SJCRH30 (cell line): ENCODE measurements at regions not wholly inside any gene's neighbourhood (a gene's known extent, or its start where the extent isn't known, plus 50 kb on each side); places are given as distances from the start of the nearest gene placed in this dataset.
"Not testable (repeated sequence)": the region's sequence is repeated elsewhere in the genome, so short reads cannot be mapped to it uniquely, and the experiment has no call there.

Experiments used
- DNase-seq, 2 experiments: peaks; one replicate each; pipeline ENCODE4 v3.0.0-alpha.2; 2015 to 2020
- H3K27ac ChIP-seq: fragments of 250-450 bp; sonication (Bioruptor Pico); 2 replicates; pipeline ENCODE4 v1.5.1; 2020; ENCODE audit warnings: mild to moderate bottlenecking, moderate library complexity
- H3K27me3 ChIP-seq: fragments of 250-450 bp; sonication (Bioruptor Pico); 2 replicates; pipeline ENCODE4 v1.5.1; 2020; ENCODE audit warnings: mild to moderate bottlenecking, moderate library complexity
- H3K36me3 ChIP-seq: fragments of 250-450 bp; sonication (Bioruptor Pico); 2 replicates; pipeline ENCODE4 v1.5.1; 2020; ENCODE audit warnings: mild to moderate bottlenecking, moderate library complexity
- H3K4me1 ChIP-seq: fragments of 250-450 bp; sonication (Bioruptor Pico); 2 replicates; pipeline ENCODE4 v1.5.1; 2020; ENCODE audit warnings: mild to moderate bottlenecking, moderate library complexity
- H3K4me3 ChIP-seq: fragments of 250-450 bp; sonication (Bioruptor Pico); 2 replicates; pipeline ENCODE4 v1.5.1; 2020; ENCODE audit warnings: mild to moderate bottlenecking, moderate library complexity
- H3K9me3 ChIP-seq: fragments of 250-450 bp; sonication (Bioruptor Pico); replicated peaks from 2 replicates; pipeline ENCODE4 v1.5.1; 2020; ENCODE audit warnings: mild to moderate bottlenecking, moderate library complexity

- Histone ChIP-seq H3K27me3 (no peaks in the 10 kb centered on the region), H3K4me1 (no peaks in the 10 kb centered on the region), H3K36me3 (no peaks in the 10 kb centered on the region), H3K4me3 (no peak overlapping the region), H3K9me3 (no peaks in the 10 kb centered on the region), H3K27ac (no peak overlapping the region)
- DNase-seq = no peak
Observed at GRCh38 chr3:34675383-34676120, 877.1 kb downstream of the PDCD6IP start.

- Histone ChIP-seq H3K27ac (no peak overlapping the region), H3K27me3 (no peaks in the 10 kb centered on the region), H3K36me3 (no peaks in the 10 kb centered on the region), H3K9me3 (no peaks in the 10 kb centered on the region), H3K4me1 (no peaks in the 10 kb centered on the region), H3K4me3 (no peak overlapping the region)
- no peak for DNase-seq
Observed at GRCh38 chr3:34676436-34676835, 878.0 kb downstream of the PDCD6IP start.

- H3K36me3 ChIP-seq = no peaks in the 10 kb centered on the region
- no peaks in the 10 kb centered on the region for H3K27me3 ChIP-seq
Observed at GRCh38 chr3:34678575-34678974, 880.1 kb downstream of the PDCD6IP start.

GRCh38 chr3:34679055-34679454 lies 880.6 kb downstream of the PDCD6IP start:
- not testable (repeated sequence) for H3K27me3 ChIP-seq, H3K4me3 ChIP-seq, H3K36me3 ChIP-seq, DNase-seq, H3K4me1 ChIP-seq, H3K9me3 ChIP-seq, H3K27ac ChIP-seq

More at GRCh38 chr3:34678575-34678974, 880.1 kb downstream of the PDCD6IP start:
- Histone ChIP-seq H3K9me3 (no peaks in the 10 kb centered on the region), H3K27ac (no peak overlapping the region), H3K4me1 (no peaks in the 10 kb centered on the region), H3K4me3 (no peak overlapping the region)
- no peak for DNase-seq

- Histone ChIP-seq H3K4me1 (no peaks in the 10 kb centered on the region), H3K27ac (no peak overlapping the region), H3K36me3 (no peaks in the 10 kb centered on the region), H3K27me3 (no peaks in the 10 kb centered on the region), H3K4me3 (no peak overlapping the region), H3K9me3 (no peaks in the 10 kb centered on the region)
- peak; percentile 31 to 56 for DNase-seq
Observed at GRCh38 chr3:34683851-34684250, 885.4 kb downstream of the PDCD6IP start.

- Histone ChIP-seq H3K27ac (no peak overlapping the region), H3K9me3 (no peaks in the 10 kb centered on the region), H3K4me3 (no peak overlapping the region), H3K4me1 (no peaks in the 10 kb centered on the region), H3K27me3 (no peaks in the 10 kb centered on the region), H3K36me3 (no peaks in the 10 kb centered on the region)
- no peak for DNase-seq
Observed at GRCh38 chr3:34686541-34686940, 888.1 kb downstream of the PDCD6IP start.

- Histone ChIP-seq H3K27me3 (no peaks in the 10 kb centered on the region), H3K27ac (no peak overlapping the region), H3K9me3 (no peaks in the 10 kb centered on the region), H3K4me1 (no peaks in the 10 kb centered on the region), H3K4me3 (no peak overlapping the region), H3K36me3 (no peaks in the 10 kb centered on the region)
- DNase-seq = no peak
Observed at GRCh38 chr3:34687671-34688070, 889.2 kb downstream of the PDCD6IP start.

- no peak for DNase-seq
- H3K4me3 ChIP-seq = no peak overlapping the region
- no peak overlapping the region for H3K27ac ChIP-seq
- no peaks in the 10 kb centered on the region for H3K4me1 ChIP-seq
- no peaks in the 10 kb centered on the region for H3K27me3 ChIP-seq
- H3K9me3 ChIP-seq = no peaks in the 10 kb centered on the region
- H3K36me3 ChIP-seq = no peaks in the 10 kb centered on the region
Observed at GRCh38 chr3:34696831-34697230, 898.4 kb downstream of the PDCD6IP start.

GRCh38 chr3:34703053-34703452 lies 904.6 kb downstream of the PDCD6IP start:
- no peak overlapping the region for H3K4me3 ChIP-seq
- no peak for DNase-seq
- no peaks in the 10 kb centered on the region for H3K4me1 ChIP-seq
- H3K27ac ChIP-seq = no peak overlapping the region
- H3K27me3 ChIP-seq = no peaks in the 10 kb centered on the region
- no peaks in the 10 kb centered on the region for H3K9me3 ChIP-seq
- no peaks in the 10 kb centered on the region for H3K36me3 ChIP-seq

- no peak overlapping the region for H3K27ac ChIP-seq
- H3K9me3 ChIP-seq = no peaks in the 10 kb centered on the region
- no peaks in the 10 kb centered on the region for H3K36me3 ChIP-seq
- H3K27me3 ChIP-seq = no peaks in the 10 kb centered on the region
- H3K4me3 ChIP-seq = no peak overlapping the region
- DNase-seq = no peak
- 0 out of 2 replicates have a peak, but pooled peaks cover 3% of the 10 kb centered on the region for H3K4me1 ChIP-seq
Observed at GRCh38 chr3:34724916-34725499, 914.3 kb upstream of the ARPP21 start.

GRCh38 chr3:34725774-34726173 lies 913.6 kb upstream of the ARPP21 start:
- DNase-seq = peak; percentile 4 to 6
- Histone ChIP-seq H3K4me1 (0 out of 2 replicates have a peak, but pooled peaks cover 3% of the 10 kb centered on the region), H3K27me3 (no peaks in the 10 kb centered on the region), H3K4me3 (no peak overlapping the region), H3K36me3 (no peaks in the 10 kb centered on the region), H3K27ac (no peak overlapping the region), H3K9me3 (no peaks in the 10 kb centered on the region)

- H3K27ac ChIP-seq = no peak overlapping the region
- H3K4me1 ChIP-seq = 0 out of 2 replicates have a peak, but pooled peaks cover 3% of the 10 kb centered on the region
- H3K9me3 ChIP-seq = no peaks in the 10 kb centered on the region
- H3K27me3 ChIP-seq = no peaks in the 10 kb centered on the region
- no peak overlapping the region for H3K4me3 ChIP-seq
- DNase-seq = no peak
- no peaks in the 10 kb centered on the region for H3K36me3 ChIP-seq
Observed at GRCh38 chr3:34727700-34728099, 911.6 kb upstream of the ARPP21 start.

GRCh38 chr3:34742151-34742550 lies 897.2 kb upstream of the ARPP21 start:
- Histone ChIP-seq H3K9me3 (no peaks in the 10 kb centered on the region), H3K4me3 (no peak overlapping the region), H3K27ac (no peak overlapping the region), H3K27me3 (no peaks in the 10 kb centered on the region), H3K4me1 (no peaks in the 10 kb centered on the region), H3K36me3 (no peaks in the 10 kb centered on the region)
- peak; percentile 8 to 24 for DNase-seq

GRCh38 chr3:34758630-34759261 lies 880.6 kb upstream of the ARPP21 start:
- peak in 1 of 2 experiments; percentile 15 for DNase-seq
- no peaks in the 10 kb centered on the region for H3K9me3 ChIP-seq
- no peak overlapping the region for H3K27ac ChIP-seq
- H3K36me3 ChIP-seq = no peaks in the 10 kb centered on the region
- H3K4me1 ChIP-seq = no peaks in the 10 kb centered on the region
- H3K4me3 ChIP-seq = no peak overlapping the region
- no peaks in the 10 kb centered on the region for H3K27me3 ChIP-seq

- no peaks in the 10 kb centered on the region for H3K9me3 ChIP-seq
- no peak overlapping the region for H3K4me3 ChIP-seq
- no peak for DNase-seq
- H3K4me1 ChIP-seq = no peaks in the 10 kb centered on the region
- H3K27me3 ChIP-seq = no peaks in the 10 kb centered on the region
- H3K36me3 ChIP-seq = no peaks in the 10 kb centered on the region
- H3K27ac ChIP-seq = no peak overlapping the region
Observed at GRCh38 chr3:34777386-34777785, 861.9 kb upstream of the ARPP21 start.
